Lower leg skin (tissue), 4 donors: ENCODE measurements at regions not wholly inside any gene's neighbourhood (a gene's known extent, or its start where the extent isn't known, plus 50 kb on each side); places are given as distances from the start of the nearest gene placed in this dataset.

Experiments
- DNase-seq, 2 donors: peaks; one replicate each; pipeline ENCODE4 v3.0.0-alpha.2; 2019; ENCODE audit warnings: low spot score in 2 of 2
- H3K4me3 ChIP-seq: fragments of 200-600 bp; sonication (generic); 2 replicates; pipeline ENCODE4 v1.5.1; 2017; ENCODE audit warnings: mild to moderate bottlenecking, low read depth; ENCODE audit not compliant: poor library complexity, severe bottlenecking
- POLR2A ChIP-seq, 2 donors: fragments of 450-650 bp; IDR thresholded peaks; one replicate each; pipeline ENCODE4 v1.6.1; 2016 to 2017; ENCODE audit warnings: antibody characterized with exemption in 2 of 2, mild to moderate bottlenecking in 1 of 2, moderate library complexity in 1 of 2
- WGBS, 2 donors: methylation state at CpG; one replicate each; pipeline ENCODE4 v1.1.5; 2018; 5-methylcytosine and 5-hydroxymethylcytosine counted together
- intact Hi-C: fragments of 100-400 bp; cut with DNase I; formaldehyde crosslinking; loops from one replicate; pipeline ENCODE4 v1.15.0; 2023; ENCODE audit warnings: low total_unique reads
- TF ChIP-seq, protein P1 (sequence below), 3 donors: fragments of 450-650 bp; IDR thresholded peaks; one replicate each; pipeline ENCODE4 v1.5.1; 2016; ENCODE audit warnings: antibody characterized with exemption in 3 of 3, mild to moderate bottlenecking in 3 of 3, moderate library complexity in 2 of 3

- no peak for DNase-seq
- WGBS, 2 donors: 46 to 53% methylated on average over 3 of the region's 3 CpGs
- H3K4me3 ChIP-seq: no peak overlapping the region
- TF ChIP-seq POLR2A (IDR thresholded peaks at IDR 0.05): no peak
- TF ChIP-seq, protein P1, sequence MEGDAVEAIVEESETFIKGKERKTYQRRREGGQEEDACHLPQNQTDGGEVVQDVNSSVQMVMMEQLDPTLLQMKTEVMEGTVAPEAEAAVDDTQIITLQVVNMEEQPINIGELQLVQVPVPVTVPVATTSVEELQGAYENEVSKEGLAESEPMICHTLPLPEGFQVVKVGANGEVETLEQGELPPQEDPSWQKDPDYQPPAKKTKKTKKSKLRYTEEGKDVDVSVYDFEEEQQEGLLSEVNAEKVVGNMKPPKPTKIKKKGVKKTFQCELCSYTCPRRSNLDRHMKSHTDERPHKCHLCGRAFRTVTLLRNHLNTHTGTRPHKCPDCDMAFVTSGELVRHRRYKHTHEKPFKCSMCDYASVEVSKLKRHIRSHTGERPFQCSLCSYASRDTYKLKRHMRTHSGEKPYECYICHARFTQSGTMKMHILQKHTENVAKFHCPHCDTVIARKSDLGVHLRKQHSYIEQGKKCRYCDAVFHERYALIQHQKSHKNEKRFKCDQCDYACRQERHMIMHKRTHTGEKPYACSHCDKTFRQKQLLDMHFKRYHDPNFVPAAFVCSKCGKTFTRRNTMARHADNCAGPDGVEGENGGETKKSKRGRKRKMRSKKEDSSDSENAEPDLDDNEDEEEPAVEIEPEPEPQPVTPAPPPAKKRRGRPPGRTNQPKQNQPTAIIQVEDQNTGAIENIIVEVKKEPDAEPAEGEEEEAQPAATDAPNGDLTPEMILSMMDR (IDR thresholded peaks at IDR 0.05): peak in 1 of 3 donors; percentile 31
- intact Hi-C loops: no loop called here
Measured at GRCh38 chr14:37791384-37792036, 196.1 kb downstream of the TTC6 start.

- TF ChIP-seq, protein P1 (IDR thresholded peaks at IDR 0.05): no peak
- TF ChIP-seq POLR2A (IDR thresholded peaks at IDR 0.05): no peak
- intact Hi-C loops: no loop called here
- no peak for DNase-seq
- H3K4me3 ChIP-seq: no peak overlapping the region
- WGBS, 2 donors: 85 to 88% methylated on average over 4 of the region's 4 CpGs
Measured at GRCh38 chr14:37792124-37792523, 196.7 kb downstream of the TTC6 start.

DNA sequence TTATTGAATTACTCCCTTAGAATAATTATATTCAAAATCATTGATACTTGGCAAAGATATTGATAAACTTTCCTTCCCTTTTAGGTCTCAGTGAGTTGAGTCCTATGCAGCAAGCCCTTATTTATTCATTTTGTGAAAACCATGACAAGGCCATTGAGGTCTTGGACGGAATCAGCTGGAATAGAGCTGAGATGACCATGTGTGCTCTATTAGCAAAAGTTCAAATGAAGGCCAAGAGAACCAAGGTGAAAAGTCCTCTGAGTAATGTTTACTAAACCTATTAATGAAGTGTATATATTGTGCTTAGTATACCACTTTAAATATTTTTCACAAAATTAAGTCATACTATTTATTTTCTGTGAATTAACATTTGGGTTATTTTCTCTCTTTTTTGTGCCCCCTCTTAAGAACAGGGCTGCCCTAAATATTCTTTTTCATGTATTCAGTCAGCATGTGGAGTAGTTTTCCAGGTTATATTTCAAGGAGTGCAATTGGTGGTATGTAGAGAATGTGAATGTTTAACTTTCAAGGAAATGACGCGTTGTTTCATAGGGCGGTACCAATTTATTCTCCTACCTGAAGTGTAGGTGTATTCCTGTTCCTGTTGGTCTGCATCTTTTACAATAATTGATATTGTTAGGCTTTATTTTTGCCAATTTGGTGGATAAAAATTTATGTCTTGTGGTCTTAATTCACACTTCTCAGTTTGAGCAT is 201.4 kb downstream of the TTC6 start:
- DNase-seq: no peak

GRCh38 chr14:37797675-37798074 is 202.2 kb downstream of the TTC6 start:
- intact Hi-C loops: no loop called here
- DNase-seq: no peak
- no peak overlapping the region for H3K4me3 ChIP-seq
- TF ChIP-seq POLR2A (IDR thresholded peaks at IDR 0.05): no peak
- TF ChIP-seq, protein P1 (IDR thresholded peaks at IDR 0.05): no peak
- whole genome bisulfite sequencing, 2 donors: 0 to 53% methylated on average over 1 of the region's 1 CpG

More for the DNA sequence above, 201.4 kb downstream of the TTC6 start:
- 61 to 84% methylated on average over 4 of the region's 4 CpGs for WGBS, 2 donors
- intact Hi-C loops: no loop called here
- no peak for TF ChIP-seq POLR2A (IDR thresholded peaks at IDR 0.05)
- TF ChIP-seq, protein P1 (IDR thresholded peaks at IDR 0.05): no peak
- H3K4me3 ChIP-seq: no peak overlapping the region

GRCh38 chr14:37807722-37808121 is 212.3 kb downstream of the TTC6 start:
- intact Hi-C loops: no loop called here
- no peak overlapping the region for H3K4me3 ChIP-seq
- DNase-seq: no peak
- TF ChIP-seq, protein P1 (IDR thresholded peaks at IDR 0.05): no peak
- no peak for TF ChIP-seq POLR2A (IDR thresholded peaks at IDR 0.05)
